ENCODE measurements at regions not wholly inside any gene's neighbourhood (a gene's known extent, or its start where the extent isn't known, plus 50 kb on each side); places are given as distances from the start of the nearest gene placed in this dataset.

- TF ChIP-seq CTCF (conservative IDR thresholded peaks at IDR 0.05), result peak; percentile 53
- no peak for TF ChIP-seq ZFX (IDR thresholded peaks at IDR 0.05)
Observed at GRCh38 chr5:124043456-124043855, 531.5 kb downstream of the CSNK1G3 start.
